IMR-90 (cell line): ENCODE measurements at regions not wholly inside any gene's neighbourhood (a gene's known extent, or its start where the extent isn't known, plus 50 kb on each side); places are given as distances from the start of the nearest gene placed in this dataset.

Source experiments
- ATAC-seq: fragments of 200-7000 bp; cut with Tn5 transposase; 2 replicates; pipeline ENCODE4 v1.9.1; 2020; ENCODE audit warnings: low read depth, mild to moderate bottlenecking, moderate library complexity
- BruUV-seq: library from RNA; stranded (reverse); fragments of 400-500 nt; replicated peaks from 2 replicates; lab custom pipeline; 2021; lab: Mats Ljungman, UMichigan
- CTCF ChIA-PET: fragments of 300-600 bp; formaldehyde crosslinking; extraction: SDS; loops from one replicate; lab custom pipeline; 2021; ENCODE audit warnings: antibody characterized with exemption; lab: Yijun Ruan, JAX
- POLR2A ChIA-PET: fragments of 300-600 bp; sonication (Branson Sonifier 250); formaldehyde crosslinking; loops from one replicate; lab custom pipeline; 2022; ENCODE audit warnings: antibody characterized with exemption; ENCODE audit not compliant: unreplicated experiment; lab: Charles Lee
- DNase-seq: peaks from one replicate; pipeline ENCODE4 v3.0.0; 2013
- H2AFZ ChIP-seq: replicated peaks from 2 replicates; pipeline ENCODE3; 2013; ENCODE audit warnings: low read length, mild to moderate bottlenecking; ENCODE audit not compliant: poor library complexity
- H2AK5ac ChIP-seq: 2 replicates; pipeline ENCODE4 v1.6.1; 2013; ENCODE audit warnings: low read depth, low read length, inconsistent platforms
- H2AK9ac ChIP-seq: replicated peaks from 2 replicates; pipeline ENCODE3; 2013; ENCODE audit warnings: mild to moderate bottlenecking, low read depth, low read length, moderate library complexity; ENCODE audit not compliant: poor library complexity
- H2BK120ac ChIP-seq: 2 replicates; pipeline ENCODE4 v1.6.1; 2013; ENCODE audit warnings: low read depth, low read length, inconsistent platforms
- H2BK15ac ChIP-seq: 3 replicates; pipeline ENCODE4 v1.6.1; 2013; ENCODE audit warnings: low read depth, low read length, inconsistent platforms
- H2BK20ac ChIP-seq: 2 replicates; pipeline ENCODE4 v1.6.1; 2013; ENCODE audit warnings: low read depth, mild to moderate bottlenecking, inconsistent platforms, low read length, moderate library complexity
- H2BK5ac ChIP-seq: 2 replicates; pipeline ENCODE4 v1.6.1; 2013; ENCODE audit warnings: mild to moderate bottlenecking, low read depth, low read length, inconsistent platforms; ENCODE audit not compliant: poor library complexity, severe bottlenecking
- H3K14ac ChIP-seq: replicated peaks from 2 replicates; pipeline ENCODE4 v1.6.1; 2013; ENCODE audit warnings: low read depth, low read length, inconsistent platforms
- H3K18ac ChIP-seq: 2 replicates; pipeline ENCODE4 v1.6.1; 2013; ENCODE audit warnings: low read depth, low read length, control low read depth
- H3K23ac ChIP-seq: 2 replicates; pipeline ENCODE4 v1.6.1; 2013; ENCODE audit warnings: low read depth, low read length, inconsistent platforms
- H3K27ac ChIP-seq: 2 replicates; pipeline ENCODE4 v1.5.1; 2013; ENCODE audit warnings: mild to moderate bottlenecking, control low read depth, low read length; ENCODE audit not compliant: insufficient read depth
- H3K27me3 ChIP-seq: 2 replicates; pipeline ENCODE4 v1.6.1; 2013; ENCODE audit warnings: low read length; ENCODE audit not compliant: control insufficient read depth, insufficient read depth
- H3K36me3 ChIP-seq: 2 replicates; pipeline ENCODE4 v1.6.1; 2013; ENCODE audit warnings: low read length, mixed read lengths; ENCODE audit not compliant: control insufficient read depth, insufficient read depth
- H3K4ac ChIP-seq: 2 replicates; pipeline ENCODE4 v1.6.1; 2013; ENCODE audit warnings: low read depth, low read length, inconsistent platforms
- H3K4me1 ChIP-seq: 2 replicates; pipeline ENCODE4 v1.6.1; 2013; ENCODE audit warnings: low read length, mixed read lengths; ENCODE audit not compliant: control insufficient read depth, insufficient read depth
- H3K4me2 ChIP-seq: 2 replicates; pipeline ENCODE4 v1.6.1; 2013; ENCODE audit warnings: low read depth, mild to moderate bottlenecking, control low read depth, low read length, moderate library complexity
- H3K4me3 ChIP-seq: 2 replicates; pipeline ENCODE4 v1.5.1; 2013; ENCODE audit warnings: low read depth, mild to moderate bottlenecking, control low read depth, low read length, moderate library complexity; ENCODE audit not compliant: insufficient read depth
- H3K56ac ChIP-seq: 2 replicates; pipeline ENCODE4 v1.6.1; 2013; ENCODE audit warnings: low read length, inconsistent platforms; ENCODE audit not compliant: insufficient read depth; ENCODE audit errors: extremely low read depth
- H3K79me1 ChIP-seq, 2 experiments: 2 replicates each; pipeline ENCODE4 v1.6.1; 2013; ENCODE audit warnings: low read length in 2 of 2, inconsistent platforms in 1 of 2, low read depth in 1 of 2
- H3K9ac ChIP-seq: 2 replicates; pipeline ENCODE4 v1.6.1; 2013; ENCODE audit warnings: low read depth, low read length, control low read depth
- H3K9me1 ChIP-seq: 2 replicates; pipeline ENCODE4 v1.6.1; 2013; ENCODE audit warnings: low read length, inconsistent platforms; ENCODE audit not compliant: insufficient read depth
- H3K9me3 ChIP-seq: 2 replicates; pipeline ENCODE4 v1.6.1; 2013; ENCODE audit warnings: low read length; ENCODE audit not compliant: control insufficient read depth, insufficient read depth
- H4K20me1 ChIP-seq: 2 replicates; pipeline ENCODE4 v1.6.1; 2013; ENCODE audit warnings: low read length, inconsistent platforms; ENCODE audit not compliant: insufficient read depth
- H4K5ac ChIP-seq: 2 replicates; pipeline ENCODE4 v1.6.1; 2013; ENCODE audit warnings: mild to moderate bottlenecking, low read depth, low read length, control low read depth
- H4K8ac ChIP-seq, 2 experiments: 2 replicates each; pipeline ENCODE4 v1.6.1; 2013; ENCODE audit warnings: low read depth in 2 of 2, low read length in 2 of 2, control low read depth in 1 of 2, inconsistent platforms in 1 of 2
- H4K91ac ChIP-seq: 2 replicates; pipeline ENCODE4 v1.6.1; 2013; ENCODE audit warnings: low read depth, low read length, inconsistent platforms; ENCODE audit not compliant: insufficient read depth
- BHLHE40 ChIP-seq: fragments of 150-350 bp; IDR thresholded peaks from 2 replicates; pipeline ENCODE4 v1.6.1; 2016; ENCODE audit warnings: mild to moderate bottlenecking, low read depth, low read length
- CEBPB ChIP-seq: IDR thresholded peaks from 2 replicates; pipeline ENCODE4 v1.6.1; 2012; ENCODE audit warnings: low read depth, low read length, improper control_type of control experiment
- CHD1 ChIP-seq: IDR thresholded peaks from 2 replicates; pipeline ENCODE4 v1.6.1; 2012; ENCODE audit warnings: low read depth, low read length, improper control_type of control experiment
- CTCF ChIP-seq: conservative IDR thresholded peaks from 2 replicates; pipeline ENCODE4 v1.5.1; 2012; ENCODE audit warnings: mild to moderate bottlenecking, low read depth, low read length, improper control_type of control experiment
- ELK1 ChIP-seq: fragments of 150-350 bp; IDR thresholded peaks from 2 replicates; pipeline ENCODE4 v1.6.1; 2016; ENCODE audit warnings: low read depth, mild to moderate bottlenecking, low read length, moderate library complexity, borderline replicate concordance
- FOS ChIP-seq: fragments of 150-350 bp; IDR thresholded peaks from 2 replicates; pipeline ENCODE4 v1.6.1; 2016; ENCODE audit warnings: low read depth, low read length
- MAFK ChIP-seq: IDR thresholded peaks from 2 replicates; pipeline ENCODE4 v1.6.1; 2012; ENCODE audit warnings: low read depth, low read length, improper control_type of control experiment
- MAZ ChIP-seq: IDR thresholded peaks from 2 replicates; pipeline ENCODE4 v1.6.1; 2012; ENCODE audit warnings: low read depth, mild to moderate bottlenecking, low read length, improper control_type of control experiment, moderate library complexity, borderline replicate concordance
- MXI1 ChIP-seq: IDR thresholded peaks from 2 replicates; pipeline ENCODE4 v1.6.1; 2012; ENCODE audit warnings: low read depth, mild to moderate bottlenecking, low read length, moderate library complexity, borderline replicate concordance
- NFE2L2 ChIP-seq: fragments of 150-350 bp; IDR thresholded peaks from 2 replicates; pipeline ENCODE4 v1.6.1; 2016; ENCODE audit warnings: low read depth, mild to moderate bottlenecking, low read length
- POLR2A ChIP-seq: IDR thresholded peaks from 2 replicates; pipeline ENCODE4 v1.6.1; 2012; ENCODE audit warnings: mild to moderate bottlenecking, low read depth, low read length
- RAD21 ChIP-seq: IDR thresholded peaks from 2 replicates; pipeline ENCODE4 v1.6.1; 2012; ENCODE audit warnings: low read length, improper control_type of control experiment
- RCOR1 ChIP-seq: IDR thresholded peaks from 2 replicates; pipeline ENCODE4 v1.6.1; 2012; ENCODE audit warnings: mild to moderate bottlenecking, low read length, improper control_type of control experiment; ENCODE audit not compliant: insufficient replicate concordance
- RFX5 ChIP-seq: IDR thresholded peaks from 2 replicates; pipeline ENCODE4 v1.8.0; 2012; ENCODE audit warnings: low read depth, mild to moderate bottlenecking, low read length, moderate library complexity
- SMC3 ChIP-seq: fragments of 150-350 bp; IDR thresholded peaks from 2 replicates; pipeline ENCODE4 v1.6.1; 2016; ENCODE audit warnings: low read depth, mild to moderate bottlenecking, antibody characterized with exemption, low read length, moderate library complexity
- USF2 ChIP-seq: fragments of 150-350 bp; IDR thresholded peaks from 2 replicates; pipeline ENCODE4 v1.6.1; 2017; ENCODE audit warnings: mild to moderate bottlenecking, antibody characterized with exemption, low read length, low read depth
- whole genome bisulfite sequencing, 2 experiments: methylation state at CpG; one replicate each; pipeline versions ENCODE4 v1.1.5 to v1.1.7; 2013; ENCODE audit warnings: missing lambda C conversion rate in 2 of 2; ENCODE audit not compliant: insufficient read length in 1 of 2; ENCODE audit errors: extremely low coverage in 2 of 2; 5-methylcytosine and 5-hydroxymethylcytosine counted together
- dilution Hi-C: fragments of 300-500 bp; cut with HindIII; formaldehyde crosslinking; loops from one replicate; pipeline ENCODE4 v1.14.3; 2018; ENCODE audit warnings: low sequenced_read_pairs; ENCODE audit not compliant: unreplicated experiment
- in situ Hi-C: fragments of 300-500 bp; cut with MboI; formaldehyde crosslinking; loops from 3 replicates; pipeline ENCODE4 v1.14.3; 2019; ENCODE audit warnings: low sequenced_read_pairs, inconsistent platforms, mixed read lengths
- intact Hi-C: fragments of 100-400 bp; cut with micrococcal nuclease; formaldehyde crosslinking; loops from 2 replicates; pipeline ENCODE4 v1.10.0; 2022

- DNase-seq (no peak), ATAC-seq (no peak)
- Histone ChIP-seq H3K27me3 (no peaks in the 10 kb centered on the region), H4K8ac (no peak overlapping the region), H2AFZ (no peak overlapping the region), H3K4me3 (no peak overlapping the region), H3K9me3 (no peaks in the 10 kb centered on the region), H2BK120ac (no peak overlapping the region), H3K4me1 (0 out of 2 replicates have a peak, but pooled peaks cover 3% of the 10 kb centered on the region), H3K9ac (no peak overlapping the region), H3K4ac (no peak overlapping the region), H4K91ac (no peak overlapping the region), H3K14ac (no peak overlapping the region), H2AK5ac (no peak overlapping the region), H2BK15ac (no peak overlapping the region), H3K56ac (no peak overlapping the region), H2BK20ac (no peak overlapping the region), H3K23ac (no peak overlapping the region), H2BK5ac (no peak overlapping the region), H4K5ac (no peak overlapping the region), H3K36me3 (no peaks in the 10 kb centered on the region), H3K79me1 (no peaks in the 10 kb centered on the region), H3K4me2 (no peak overlapping the region), H3K27ac (no peak overlapping the region), H3K9me1 (no peaks in the 10 kb centered on the region), H4K20me1 (no peaks in the 10 kb centered on the region), H3K18ac (no peak overlapping the region), H2AK9ac (no peak overlapping the region)
- intact Hi-C loops, result no loop called here
- no CpG with 5 or more reads among the region's 1 CpG for WGBS, 2 experiments
- no peak for TF ChIP-seq ELK1
- TF ChIP-seq USF2, result no peak
- no peak for TF ChIP-seq RCOR1
- TF ChIP-seq POLR2A, result no peak
- TF ChIP-seq RFX5, result no peak
- TF ChIP-seq CHD1, result no peak
- TF ChIP-seq CTCF, result no peak
- TF ChIP-seq CEBPB, result no peak
- TF ChIP-seq MAZ, result no peak
- TF ChIP-seq NFE2L2, result no peak
- no peak for TF ChIP-seq MXI1
- TF ChIP-seq RAD21, result no peak
- TF ChIP-seq SMC3, result no peak
- TF ChIP-seq FOS, result no peak
- no peak for TF ChIP-seq BHLHE40
- no peak for TF ChIP-seq MAFK
- dilution Hi-C loops, result no loop called here
- POLR2A ChIA-PET, result no interaction called here
- in situ Hi-C loops, result no loop called here
- CTCF ChIA-PET, result no interaction called here
- no TSS peak for BruUV-seq
Measured at GRCh38 chr1:170303034-170303433, 157.3 kb downstream of the NTMT2 start.
